PC-9 (cell line): ENCODE measurements at regions not wholly inside any gene's neighbourhood (a gene's known extent, or its start where the extent isn't known, plus 50 kb on each side); places are given as distances from the start of the nearest gene placed in this dataset.

Experiments used
- BruUV-seq: library from RNA; stranded (reverse); fragments of 400-500 nt; replicated peaks from 2 replicates; lab custom pipeline; 2021; lab: Mats Ljungman, UMichigan
- CTCF ChIA-PET: fragments of 300-600 bp; sonication (Branson Sonifier 250); formaldehyde crosslinking; loops from one replicate; lab custom pipeline; 2022; ENCODE audit warnings: antibody characterized with exemption; lab: Charles Lee
- POLR2A ChIA-PET: fragments of 300-600 bp; sonication (Branson Sonifier 250); formaldehyde crosslinking; loops from one replicate; lab custom pipeline; 2022; ENCODE audit warnings: antibody characterized with exemption; ENCODE audit not compliant: unreplicated experiment; lab: Charles Lee
- DNase-seq, 2 experiments: peaks; one replicate each; pipeline versions ENCODE4 v3.0.0 to v3.0.0-alpha.2; 2015 to 2022; ENCODE audit warnings: mixed read lengths in 1 of 2
- H2AFZ ChIP-seq: fragments of 200-600 bp; sonication (generic); 2 replicates; pipeline ENCODE4 v1.8.1; 2017; ENCODE audit warnings: antibody characterized with exemption
- H3F3A ChIP-seq: fragments of 200-600 bp; sonication (generic); 2 replicates; pipeline ENCODE4 v1.8.1; 2017; ENCODE audit warnings: antibody characterized with exemption, mild to moderate bottlenecking, low read depth; ENCODE audit not compliant: insufficient read depth
- H3K27ac ChIP-seq: fragments of 200-600 bp; sonication (generic); 2 replicates; pipeline ENCODE4 v1.6.1; 2016; ENCODE audit warnings: mixed run types
- H3K27me3 ChIP-seq: fragments of 200-600 bp; sonication (generic); 2 replicates; pipeline ENCODE4 v1.6.1; 2016; ENCODE audit warnings: low read depth, mixed run types; ENCODE audit not compliant: insufficient read depth
- H3K36me3 ChIP-seq: fragments of 200-600 bp; sonication (generic); 2 replicates; pipeline ENCODE4 v1.6.1; 2016; ENCODE audit warnings: low read depth, mixed run types
- H3K4me1 ChIP-seq: fragments of 200-600 bp; sonication (generic); replicated peaks from 2 replicates; pipeline ENCODE4 v1.6.1; 2016; ENCODE audit warnings: mixed run types; ENCODE audit not compliant: insufficient read depth
- H3K4me2 ChIP-seq: fragments of 200-600 bp; sonication (generic); 2 replicates; pipeline ENCODE4 v1.6.1; 2017; ENCODE audit warnings: mixed run types
- H3K4me3 ChIP-seq: fragments of 200-600 bp; sonication (generic); 2 replicates; pipeline ENCODE4 v1.6.1; 2016; ENCODE audit warnings: mixed run types
- H3K79me2 ChIP-seq: fragments of 200-600 bp; sonication (generic); 2 replicates; pipeline ENCODE4 v1.6.1; 2017; ENCODE audit warnings: low read depth, mixed run types
- H3K9me2 ChIP-seq: fragments of 200-600 bp; sonication (generic); 2 replicates; pipeline ENCODE4 v1.8.1; 2017; ENCODE audit warnings: mild to moderate bottlenecking; ENCODE audit not compliant: insufficient read depth
- H3K9me3 ChIP-seq: fragments of 200-600 bp; sonication (generic); 2 replicates; pipeline ENCODE4 v1.8.1; 2016; ENCODE audit warnings: low read depth; ENCODE audit not compliant: insufficient read depth
- H4K20me1 ChIP-seq: fragments of 200-600 bp; sonication (generic); 2 replicates; pipeline ENCODE4 v1.8.1; 2017; ENCODE audit not compliant: insufficient read depth
- CTCF ChIP-seq: fragments of 200-600 bp; sonication (generic); conservative IDR thresholded peaks from 2 replicates; pipeline ENCODE4 v1.6.1; 2017; ENCODE audit warnings: mixed run types, antibody characterized with exemption, mild to moderate bottlenecking, moderate library complexity
- EZH2 ChIP-seq: fragments of 200-600 bp; sonication (generic); IDR thresholded peaks from 2 replicates; pipeline ENCODE4 v1.8.0; 2017; ENCODE audit warnings: antibody characterized with exemption, low read depth
- intact Hi-C: fragments of 100-400 bp; cut with micrococcal nuclease; formaldehyde crosslinking; loops from one replicate; pipeline ENCODE4 v1.10.0; 2022; ENCODE audit not compliant: unreplicated experiment

DNA sequence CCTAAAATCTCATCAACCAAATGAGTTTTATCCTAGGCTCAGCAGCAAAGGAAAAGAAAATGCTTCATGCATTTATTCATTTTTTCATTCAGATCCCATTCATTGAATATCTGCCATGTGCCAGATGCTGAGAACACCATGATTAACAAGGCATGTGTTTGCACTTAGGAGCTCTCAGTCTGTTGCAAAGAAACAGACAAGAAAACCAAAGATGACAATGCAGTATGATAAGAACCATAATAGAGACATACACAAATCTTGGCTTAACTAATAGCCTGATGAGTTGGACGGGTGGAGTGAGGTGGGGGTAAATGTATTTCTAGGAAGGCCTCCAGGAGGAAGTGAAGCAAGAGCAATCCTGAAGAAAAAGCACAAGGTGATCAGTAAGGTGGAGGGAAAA, 177.8 kb upstream of the SCN7A start:
- no peak for DNase-seq
- no peaks in the 10 kb centered on the region for H3K36me3 ChIP-seq
- no peak overlapping the region for H2AFZ ChIP-seq
- H3K4me1 ChIP-seq = no peaks in the 10 kb centered on the region
- H3K4me3 ChIP-seq = no peak overlapping the region
- H3K9me2 ChIP-seq = no peaks in the 10 kb centered on the region
- no peaks in the 10 kb centered on the region for H3K9me3 ChIP-seq
- TF ChIP-seq EZH2 (no peak), CTCF (no peak)
- H3K4me2 ChIP-seq = no peak overlapping the region
- ChIA-PET CTCF (no interaction called here), POLR2A (no interaction called here)
- no TSS peak for BruUV-seq
- no peaks in the 10 kb centered on the region for H3F3A ChIP-seq
- intact Hi-C loops = no loop called here
- H4K20me1 ChIP-seq = no peaks in the 10 kb centered on the region
- H3K79me2 ChIP-seq = no peaks in the 10 kb centered on the region
- no peaks in the 10 kb centered on the region for H3K27me3 ChIP-seq
- no peak overlapping the region for H3K27ac ChIP-seq

- no peaks in the 10 kb centered on the region for H4K20me1 ChIP-seq
- H3F3A ChIP-seq = no peaks in the 10 kb centered on the region
- no peak overlapping the region for H3K27ac ChIP-seq
- no peaks in the 10 kb centered on the region for H3K27me3 ChIP-seq
- no peaks in the 10 kb centered on the region for H3K4me1 ChIP-seq
- DNase-seq = no peak
- H3K79me2 ChIP-seq = no peaks in the 10 kb centered on the region
- H3K9me2 ChIP-seq = no peaks in the 10 kb centered on the region
- no peak overlapping the region for H3K4me2 ChIP-seq
- no peak overlapping the region for H2AFZ ChIP-seq
- H3K9me3 ChIP-seq = no peaks in the 10 kb centered on the region
- no peak for TF ChIP-seq CTCF
- TF ChIP-seq EZH2 = no peak
- CTCF ChIA-PET = no interaction called here
- no peak overlapping the region for H3K4me3 ChIP-seq
- intact Hi-C loops = no loop called here
- BruUV-seq = no TSS peak
- POLR2A ChIA-PET = no interaction called here
- H3K36me3 ChIP-seq = no peaks in the 10 kb centered on the region
These were observed 177.2 kb upstream of the SCN7A start for GRCh38 chr2:166671235-166671634.

DNA sequence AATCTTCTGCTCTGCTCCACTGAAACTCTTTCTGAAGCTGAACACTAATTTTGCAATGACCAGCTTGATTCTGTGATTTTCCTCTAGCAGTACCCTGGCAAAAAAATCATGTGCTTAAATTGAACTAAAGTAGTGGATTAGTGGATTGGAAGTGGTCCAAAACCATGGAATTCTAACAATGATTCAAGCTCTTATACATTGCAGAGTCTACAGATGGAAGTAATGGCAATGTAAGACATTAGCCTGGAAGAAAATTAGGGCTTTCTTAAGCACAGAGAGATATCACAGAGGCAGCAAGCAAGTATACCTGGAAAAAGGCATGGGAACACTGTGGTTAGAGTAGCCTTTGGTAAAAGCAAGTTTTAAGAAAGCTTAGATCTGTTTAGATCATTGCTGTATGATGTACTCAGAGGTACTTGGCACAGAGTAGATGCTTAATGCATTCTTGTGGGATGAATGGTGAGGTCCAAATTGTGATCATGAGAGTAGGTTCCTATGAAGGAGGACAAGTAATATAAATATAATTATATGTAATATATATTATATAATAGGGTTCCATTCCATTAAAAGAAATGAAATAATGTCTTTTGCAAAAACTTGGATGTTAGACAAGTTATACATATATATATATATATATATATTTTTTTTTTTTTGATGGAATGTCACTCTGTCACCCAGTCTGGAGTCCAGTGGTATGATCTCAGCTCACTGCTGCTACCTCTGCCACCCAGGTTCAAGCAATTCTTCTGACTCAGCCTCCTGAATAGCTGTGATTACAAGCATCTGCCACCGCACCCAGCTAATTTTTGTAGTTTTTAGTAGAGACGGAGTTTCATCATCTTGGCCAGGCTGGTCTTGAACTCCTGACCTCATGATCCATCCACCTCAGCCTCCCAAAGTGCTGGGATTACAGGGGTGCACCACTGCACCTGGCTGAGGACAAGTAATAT, 172.2 kb upstream of the SCN7A start:
- TF ChIP-seq CTCF (no peak), EZH2 (no peak)
- H4K20me1 ChIP-seq = no peaks in the 10 kb centered on the region
- H3K9me2 ChIP-seq = no peaks in the 10 kb centered on the region
- BruUV-seq = no TSS peak
- no peaks in the 10 kb centered on the region for H3K9me3 ChIP-seq
- no peak overlapping the region for H3K4me3 ChIP-seq
- POLR2A ChIA-PET = no interaction called here
- H3K4me2 ChIP-seq = no peak overlapping the region
- no peak for DNase-seq
- CTCF ChIA-PET = no interaction called here
- H3K27me3 ChIP-seq = no peaks in the 10 kb centered on the region
- no peak overlapping the region for H3K27ac ChIP-seq
- H3K36me3 ChIP-seq = no peaks in the 10 kb centered on the region
- no peaks in the 10 kb centered on the region for H3K79me2 ChIP-seq
- H2AFZ ChIP-seq = no peak overlapping the region
- H3F3A ChIP-seq = no peaks in the 10 kb centered on the region
- H3K4me1 ChIP-seq = no peaks in the 10 kb centered on the region
- intact Hi-C loops = no loop called here
